ENCODE measurements at regions not wholly inside any gene's neighbourhood (a gene's known extent, or its start where the extent isn't known, plus 50 kb on each side); places are given as distances from the start of the nearest gene placed in this dataset.

DNA sequence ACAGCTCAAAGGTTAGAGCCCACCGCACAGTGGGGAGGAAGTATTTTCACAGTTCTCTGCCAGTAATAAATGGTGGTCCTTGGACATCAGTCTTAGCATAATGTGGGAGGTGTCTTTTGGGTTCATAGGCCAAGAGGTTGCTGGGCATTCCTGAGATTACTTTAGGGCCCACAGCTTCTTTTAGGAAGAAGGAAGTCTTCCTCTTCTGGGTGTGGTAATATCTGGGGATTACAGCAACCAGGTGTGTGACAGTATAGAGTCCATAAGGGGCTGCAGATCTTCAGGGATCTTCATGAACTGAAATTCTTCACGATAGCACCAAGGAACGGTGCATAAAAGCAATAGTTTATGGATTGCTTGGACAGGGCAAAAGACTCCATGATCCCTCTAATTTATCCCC, 56.2 kb upstream of the PTGR2 start:
- Mint-ChIP-seq H3K9me3 (no peaks in the 10 kb centered on the region), H3K4me1 (peaks cover 23% of the 10 kb centered on the region), H3K27me3 (ENCODE audit: low read depth) (no peaks in the 10 kb centered on the region), H3K36me3 (no peaks in the 10 kb centered on the region), H3K4me3 (no peak overlapping the region), H3K27ac (peak overlapping the region; percentile 39)
- TF ChIP-seq, protein P1, sequence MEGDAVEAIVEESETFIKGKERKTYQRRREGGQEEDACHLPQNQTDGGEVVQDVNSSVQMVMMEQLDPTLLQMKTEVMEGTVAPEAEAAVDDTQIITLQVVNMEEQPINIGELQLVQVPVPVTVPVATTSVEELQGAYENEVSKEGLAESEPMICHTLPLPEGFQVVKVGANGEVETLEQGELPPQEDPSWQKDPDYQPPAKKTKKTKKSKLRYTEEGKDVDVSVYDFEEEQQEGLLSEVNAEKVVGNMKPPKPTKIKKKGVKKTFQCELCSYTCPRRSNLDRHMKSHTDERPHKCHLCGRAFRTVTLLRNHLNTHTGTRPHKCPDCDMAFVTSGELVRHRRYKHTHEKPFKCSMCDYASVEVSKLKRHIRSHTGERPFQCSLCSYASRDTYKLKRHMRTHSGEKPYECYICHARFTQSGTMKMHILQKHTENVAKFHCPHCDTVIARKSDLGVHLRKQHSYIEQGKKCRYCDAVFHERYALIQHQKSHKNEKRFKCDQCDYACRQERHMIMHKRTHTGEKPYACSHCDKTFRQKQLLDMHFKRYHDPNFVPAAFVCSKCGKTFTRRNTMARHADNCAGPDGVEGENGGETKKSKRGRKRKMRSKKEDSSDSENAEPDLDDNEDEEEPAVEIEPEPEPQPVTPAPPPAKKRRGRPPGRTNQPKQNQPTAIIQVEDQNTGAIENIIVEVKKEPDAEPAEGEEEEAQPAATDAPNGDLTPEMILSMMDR (IDR thresholded peaks at IDR 0.05; ENCODE audit: unreplicated experiment) = no peak
- DNase-seq (ENCODE audit: low spot score in 2 of 2, unreplicated experiment in 2 of 2) = no peak

DNA sequence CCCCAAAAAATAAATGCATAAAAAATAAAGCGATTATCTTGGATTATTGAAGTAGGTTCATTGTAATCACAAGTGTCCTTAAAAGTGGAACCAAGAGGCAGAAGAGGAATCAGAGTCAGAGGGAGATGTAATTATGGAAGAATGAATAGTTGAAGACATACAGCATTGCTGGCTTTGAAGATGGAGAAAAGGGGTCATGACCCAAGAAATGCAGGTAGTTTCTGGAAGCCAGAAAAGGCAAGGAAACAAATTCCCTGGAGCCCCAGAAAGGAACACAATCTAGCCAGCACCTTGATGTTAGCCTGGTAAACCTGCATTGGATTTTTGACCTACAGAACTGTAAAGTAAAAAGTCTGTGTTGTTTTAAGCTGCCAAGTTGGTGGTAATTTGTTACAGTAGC, 57.5 kb upstream of the PTGR2 start:
- H3K4me3 Mint-ChIP-seq = no peak overlapping the region
- H3K27me3 Mint-ChIP-seq (ENCODE audit: low read depth) = no peaks in the 10 kb centered on the region
- H3K9me3 Mint-ChIP-seq = no peaks in the 10 kb centered on the region
- TF ChIP-seq, protein P1 (IDR thresholded peaks at IDR 0.05; ENCODE audit: unreplicated experiment) = no peak
- DNase-seq (ENCODE audit: low spot score in 2 of 2, unreplicated experiment in 2 of 2) = no peak
- peak overlapping the region; percentile 79 for H3K27ac Mint-ChIP-seq
- H3K4me1 Mint-ChIP-seq = peaks cover 34% of the 10 kb centered on the region
- H3K36me3 Mint-ChIP-seq = no peaks in the 10 kb centered on the region

DNA sequence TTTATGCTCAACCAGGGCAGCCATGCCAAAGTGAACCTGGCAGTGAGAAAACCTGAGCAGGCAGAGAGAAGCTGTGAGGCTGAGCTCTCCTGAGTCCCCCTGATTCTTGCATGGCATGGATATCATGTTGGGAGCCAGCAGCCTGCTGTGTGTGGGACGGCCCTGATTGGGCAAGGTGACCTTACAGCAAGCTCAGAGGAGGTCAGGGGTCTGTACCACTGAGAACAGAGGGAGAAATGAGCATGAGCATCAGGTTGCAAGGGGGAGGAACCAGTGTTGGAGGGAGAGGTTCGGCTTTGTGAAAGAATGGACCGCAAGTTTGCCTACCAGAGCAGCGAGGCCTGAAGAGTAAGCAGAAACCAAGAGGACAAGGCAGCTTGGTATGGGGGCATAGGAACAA, 59.1 kb upstream of the PTGR2 start:
- no peaks in the 10 kb centered on the region for H3K36me3 Mint-ChIP-seq
- H3K9me3 Mint-ChIP-seq = no peaks in the 10 kb centered on the region
- no peaks in the 10 kb centered on the region for H3K27me3 Mint-ChIP-seq (ENCODE audit: low read depth)
- H3K4me3 Mint-ChIP-seq = no peak overlapping the region
- no peak for DNase-seq (ENCODE audit: low spot score in 2 of 2, unreplicated experiment in 2 of 2)
- TF ChIP-seq, protein P1 (IDR thresholded peaks at IDR 0.05; ENCODE audit: unreplicated experiment) = no peak
- peaks cover 50% of the 10 kb centered on the region for H3K4me1 Mint-ChIP-seq
- no peak overlapping the region for H3K27ac Mint-ChIP-seq

DNA sequence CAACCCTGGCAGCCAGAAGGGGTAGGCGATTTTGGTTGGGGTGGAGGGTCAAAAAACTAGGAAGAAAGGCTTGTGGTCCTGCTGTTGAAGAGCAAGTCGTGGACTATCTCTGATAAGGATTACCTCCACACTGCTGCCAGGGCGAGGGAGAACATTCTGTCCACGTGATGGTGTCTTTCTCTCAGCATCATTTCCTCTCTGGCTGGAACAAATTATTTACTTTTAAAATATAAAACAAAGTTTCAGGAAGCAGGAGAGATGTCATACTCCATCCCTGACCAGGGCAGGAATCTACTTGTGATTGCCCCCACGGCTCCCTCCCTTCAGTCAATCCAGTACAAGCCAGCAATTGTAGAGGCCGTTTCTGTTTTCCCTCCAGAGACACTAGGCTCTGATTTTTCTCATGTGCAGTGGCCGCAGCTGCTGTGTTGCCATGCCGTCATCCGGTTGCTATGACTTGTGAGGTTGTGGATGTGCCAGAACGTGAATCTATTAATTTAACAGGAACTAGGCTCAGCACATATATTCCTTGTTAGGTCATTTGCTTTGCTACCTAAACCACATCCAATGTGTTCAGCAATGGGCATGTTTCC, 61.5 kb upstream of the PTGR2 start:
- Mint-ChIP-seq H3K4me1 (peaks cover 55% of the 10 kb centered on the region), H3K27ac (peak overlapping the region; percentile 98), H3K4me3 (no peak overlapping the region), H3K27me3 (ENCODE audit: low read depth) (no peaks in the 10 kb centered on the region), H3K36me3 (no peaks in the 10 kb centered on the region), H3K9me3 (no peaks in the 10 kb centered on the region)
- TF ChIP-seq, protein P1 (IDR thresholded peaks at IDR 0.05; ENCODE audit: unreplicated experiment) = no peak
- DNase-seq (ENCODE audit: low spot score in 2 of 2, unreplicated experiment in 2 of 2) = no peak

DNA sequence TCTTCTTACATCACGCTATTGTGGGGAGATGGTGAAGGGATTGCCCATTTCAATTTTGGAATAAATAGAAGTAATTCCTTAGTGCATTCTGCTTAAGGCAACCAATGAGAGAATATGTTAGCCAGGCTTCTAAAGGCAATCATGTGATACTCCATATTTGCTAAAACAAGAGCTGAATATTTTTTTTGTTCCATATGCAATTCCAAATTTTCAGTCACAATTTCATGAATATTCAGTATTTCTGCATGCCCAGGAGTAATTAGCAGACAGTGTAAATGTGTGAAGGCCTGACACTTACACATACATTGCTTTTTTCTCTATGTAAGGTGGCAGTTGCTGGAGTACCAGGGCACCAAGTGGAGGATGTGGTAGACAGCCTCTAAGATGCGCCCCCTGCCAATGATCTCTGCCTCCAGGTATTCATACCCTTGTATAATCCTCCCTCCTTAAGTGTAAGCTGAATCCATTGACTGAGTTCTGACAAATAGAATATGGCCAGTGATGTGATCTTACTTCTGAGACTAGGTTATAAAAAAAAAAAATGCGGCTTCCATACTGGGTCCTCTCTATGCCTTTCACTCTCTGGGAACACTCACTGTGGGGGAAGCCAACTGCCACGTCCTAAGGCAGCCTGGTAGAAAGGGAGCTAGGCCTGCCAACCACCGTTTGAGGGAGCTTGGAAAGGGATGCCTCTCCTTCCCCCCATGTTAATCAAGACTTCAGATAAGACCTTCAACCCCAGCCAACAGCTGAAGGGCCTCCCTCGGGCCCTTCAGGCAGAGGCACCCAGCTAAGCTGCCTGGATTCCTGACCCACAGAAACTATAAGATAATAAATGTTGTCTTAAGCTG, 62.7 kb upstream of the PTGR2 start:
- no peak for DNase-seq (ENCODE audit: low spot score in 2 of 2, unreplicated experiment in 2 of 2)
- H3K4me1 Mint-ChIP-seq = peaks cover 58% of the 10 kb centered on the region
- H3K9me3 Mint-ChIP-seq = no peaks in the 10 kb centered on the region
- no peaks in the 10 kb centered on the region for H3K27me3 Mint-ChIP-seq (ENCODE audit: low read depth)
- peak overlapping the region; percentile 98 for H3K27ac Mint-ChIP-seq
- peak overlapping the region; percentile 5 for H3K4me3 Mint-ChIP-seq
- no peaks in the 10 kb centered on the region for H3K36me3 Mint-ChIP-seq
- TF ChIP-seq, protein P1 (IDR thresholded peaks at IDR 0.05; ENCODE audit: unreplicated experiment) = no peak
